ENCODE measurements at regions not wholly inside any gene's neighbourhood (a gene's known extent, or its start where the extent isn't known, plus 50 kb on each side); places are given as distances from the start of the nearest gene placed in this dataset.

DNA sequence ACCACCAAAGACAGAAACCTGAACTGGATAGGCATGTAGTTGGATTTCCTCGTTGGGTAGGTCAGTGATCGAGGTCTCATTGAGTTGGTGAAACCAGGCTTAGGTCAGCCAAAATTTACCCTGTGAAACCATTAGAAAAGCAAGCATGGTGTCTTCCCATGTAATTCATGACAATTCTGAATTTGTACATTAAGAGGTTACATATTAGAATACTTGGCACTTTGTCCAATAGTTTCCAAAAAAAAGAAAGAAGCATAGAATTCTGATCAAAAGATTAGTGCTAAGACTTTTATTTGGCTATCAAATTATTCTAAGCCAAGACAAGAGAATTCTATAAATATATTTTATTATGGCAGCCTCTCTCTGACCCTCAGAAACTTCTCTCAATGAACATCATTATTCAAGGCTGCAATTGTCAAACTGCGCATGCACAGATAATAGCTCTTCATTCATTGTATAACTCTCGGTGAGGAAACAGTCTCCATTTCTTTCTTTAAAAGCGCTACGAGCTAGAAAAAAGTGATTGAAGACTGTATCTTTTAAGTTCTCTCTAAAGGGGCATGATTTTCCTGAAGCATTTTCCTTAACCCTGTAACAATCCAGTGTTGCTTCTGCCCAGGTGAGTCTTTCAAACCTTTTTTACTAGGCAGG lies 79.1 kb upstream of the MYCN start:
- no peaks in the 10 kb centered on the region for H3K4me1 Mint-ChIP-seq
- H3K4me3 Mint-ChIP-seq: no peak overlapping the region
- no peak overlapping the region for H3K27ac Mint-ChIP-seq
- ATAC-seq (no peak), DNase-seq (no peak)
- H3K36me3 Mint-ChIP-seq (ENCODE audit: low read depth): no peaks in the 10 kb centered on the region
- no peaks in the 10 kb centered on the region for H3K9me3 ChIP-seq (ENCODE audit: control insufficient read depth, low read length, poor library complexity, severe bottlenecking)
- H3K27me3 Mint-ChIP-seq: peaks cover 26% of the 10 kb centered on the region

DNA sequence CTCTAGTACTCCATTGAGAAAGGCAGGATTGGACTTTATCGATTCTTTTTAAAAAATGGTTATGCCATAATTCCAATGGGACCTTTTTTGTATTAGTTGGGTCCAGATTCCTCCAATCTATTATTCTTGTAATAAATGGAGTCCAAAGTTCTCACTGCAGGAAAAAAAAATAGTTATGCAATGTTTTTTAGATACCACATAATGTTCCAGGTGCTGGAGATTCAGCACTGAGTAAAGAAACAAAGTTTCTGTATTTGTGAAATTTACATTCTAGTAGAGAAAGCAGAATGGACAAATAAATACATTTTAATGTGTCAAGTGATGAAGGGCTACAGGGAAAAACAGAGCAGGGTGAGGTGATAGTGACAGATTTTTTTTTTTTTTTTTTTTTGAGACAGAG lies 78.5 kb upstream of the MYCN start:
- H3K9me3 ChIP-seq (ENCODE audit: control insufficient read depth, low read length, poor library complexity, severe bottlenecking): no peaks in the 10 kb centered on the region
- H3K36me3 Mint-ChIP-seq (ENCODE audit: low read depth): no peaks in the 10 kb centered on the region
- ATAC-seq (no peak), DNase-seq (no peak)
- H3K27ac Mint-ChIP-seq: no peak overlapping the region
- H3K4me3 Mint-ChIP-seq: no peak overlapping the region
- H3K27me3 Mint-ChIP-seq: peaks cover 26% of the 10 kb centered on the region
- H3K4me1 Mint-ChIP-seq: no peaks in the 10 kb centered on the region

DNA sequence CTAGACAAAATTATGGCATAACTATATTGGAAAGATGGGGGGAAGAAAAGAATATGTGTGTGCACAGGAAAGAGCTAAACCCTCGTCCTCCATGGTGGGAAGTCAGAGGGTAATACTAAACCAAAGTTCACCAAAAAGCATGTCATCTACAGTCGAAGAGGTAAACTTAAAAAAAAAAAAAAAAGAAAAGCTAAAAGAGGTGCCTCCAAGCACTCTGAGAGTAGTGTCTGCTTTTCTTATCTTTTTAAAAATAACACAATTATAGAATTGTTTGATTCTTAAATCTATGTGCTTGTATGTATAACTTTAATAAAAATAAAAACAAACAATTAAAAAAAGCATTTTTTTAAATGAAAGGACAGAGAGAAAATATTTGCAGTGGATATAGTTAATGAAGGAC lies 77.3 kb upstream of the MYCN start:
- ATAC-seq (no peak), DNase-seq (no peak)
- peaks cover 25% of the 10 kb centered on the region for H3K27me3 Mint-ChIP-seq
- no peak overlapping the region for H3K4me3 Mint-ChIP-seq
- H3K9me3 ChIP-seq (ENCODE audit: control insufficient read depth, low read length, poor library complexity, severe bottlenecking): no peaks in the 10 kb centered on the region
- no peaks in the 10 kb centered on the region for H3K36me3 Mint-ChIP-seq (ENCODE audit: low read depth)
- no peaks in the 10 kb centered on the region for H3K4me1 Mint-ChIP-seq
- H3K27ac Mint-ChIP-seq: no peak overlapping the region

DNA sequence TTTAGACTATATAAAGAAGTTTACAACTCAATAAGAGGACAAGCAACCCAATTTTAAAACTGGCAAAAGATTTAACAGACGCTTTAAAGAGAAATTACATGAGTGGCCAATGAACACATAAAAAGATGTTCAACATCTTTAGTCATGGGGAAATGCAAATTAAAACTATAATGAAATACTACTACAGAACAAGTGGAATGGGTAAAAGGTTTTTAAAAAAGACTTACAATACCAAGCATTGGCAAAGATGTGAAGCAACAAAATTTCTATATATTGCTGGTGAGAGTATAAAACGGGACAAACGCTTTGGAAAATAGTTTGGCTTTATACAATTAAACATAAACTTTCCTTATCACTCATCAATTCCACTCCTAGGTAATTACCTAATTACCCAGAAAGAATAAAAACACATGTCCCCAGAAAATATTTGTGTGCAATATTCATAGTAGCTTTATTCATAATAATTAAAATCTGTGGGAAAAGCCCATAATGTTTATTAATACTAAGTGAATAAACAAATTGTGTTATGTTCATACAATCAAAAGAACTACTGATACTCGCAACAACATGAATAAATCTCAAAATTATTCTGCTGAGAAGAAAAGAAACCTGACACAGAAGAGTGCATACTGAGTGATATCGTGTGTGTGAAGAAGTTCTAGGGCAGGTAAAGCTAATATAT lies 76.7 kb upstream of the MYCN start:
- H3K36me3 Mint-ChIP-seq (ENCODE audit: low read depth): no peaks in the 10 kb centered on the region
- no peak for ATAC-seq
- no peaks in the 10 kb centered on the region for H3K9me3 ChIP-seq (ENCODE audit: control insufficient read depth, low read length, poor library complexity, severe bottlenecking)
- H3K27me3 Mint-ChIP-seq: peaks cover 19% of the 10 kb centered on the region
- no peak overlapping the region for H3K27ac Mint-ChIP-seq
- no peak for DNase-seq
- H3K4me3 Mint-ChIP-seq: no peak overlapping the region
- H3K4me1 Mint-ChIP-seq: no peaks in the 10 kb centered on the region

DNA sequence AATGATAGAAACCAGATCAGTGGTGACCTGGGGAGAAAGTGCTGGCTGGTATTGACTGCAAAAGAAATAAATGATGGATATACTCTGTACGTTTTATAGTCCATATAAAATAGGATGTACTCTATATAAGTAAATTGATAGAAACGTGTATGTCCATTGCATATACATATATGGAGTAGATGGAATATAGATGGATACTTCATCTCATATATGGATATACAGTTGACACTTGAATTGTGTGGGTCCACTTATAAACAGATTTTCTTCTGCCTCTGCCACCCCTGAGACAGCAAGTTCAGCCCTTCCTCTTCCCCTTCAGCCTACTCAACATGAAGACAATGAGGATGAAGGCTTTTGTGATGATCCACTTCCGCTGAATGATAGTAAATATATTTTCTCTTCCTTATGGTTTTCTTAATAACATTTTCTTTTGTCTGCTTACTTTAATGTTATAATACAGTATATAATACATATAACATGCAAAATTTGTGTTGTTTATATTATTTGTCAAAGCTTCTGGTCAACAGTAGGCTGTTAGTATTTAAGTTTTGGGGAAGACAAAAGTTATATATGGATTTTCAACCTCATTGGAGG lies 76.1 kb upstream of the MYCN start:
- no peak overlapping the region for H3K4me3 Mint-ChIP-seq
- DNase-seq: no peak
- no peaks in the 10 kb centered on the region for H3K9me3 ChIP-seq (ENCODE audit: control insufficient read depth, low read length, poor library complexity, severe bottlenecking)
- H3K4me1 Mint-ChIP-seq: no peaks in the 10 kb centered on the region
- peaks cover 13% of the 10 kb centered on the region for H3K27me3 Mint-ChIP-seq
- H3K36me3 Mint-ChIP-seq (ENCODE audit: low read depth): no peaks in the 10 kb centered on the region
- no peak for ATAC-seq
- H3K27ac Mint-ChIP-seq: no peak overlapping the region

DNA sequence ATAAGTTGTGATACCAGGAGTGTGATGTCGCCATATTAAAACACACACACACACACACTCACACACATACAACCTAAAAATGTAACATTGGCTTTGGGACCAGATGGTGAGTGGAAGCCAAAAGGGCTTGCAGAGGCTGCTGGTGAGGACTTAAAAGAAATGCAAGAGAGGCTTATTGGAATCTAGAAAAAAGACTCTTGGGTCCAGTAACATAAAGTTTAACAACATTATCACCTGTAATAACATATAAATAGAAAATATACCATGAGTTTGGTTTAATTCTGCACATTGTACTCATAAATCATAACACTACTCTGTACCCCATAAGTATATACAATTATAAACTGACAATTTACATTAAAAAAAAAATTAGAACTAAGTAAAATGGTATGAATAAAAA lies 74.4 kb upstream of the MYCN start:
- Mint-ChIP-seq H3K4me3 (no peak overlapping the region), H3K27ac (no peak overlapping the region), H3K4me1 (no peaks in the 10 kb centered on the region), H3K36me3 (ENCODE audit: low read depth) (no peaks in the 10 kb centered on the region), H3K27me3 (peaks cover 13% of the 10 kb centered on the region)
- ATAC-seq (no peak), DNase-seq (no peak)
- H3K9me3 ChIP-seq (ENCODE audit: control insufficient read depth, low read length, poor library complexity, severe bottlenecking): no peaks in the 10 kb centered on the region

DNA sequence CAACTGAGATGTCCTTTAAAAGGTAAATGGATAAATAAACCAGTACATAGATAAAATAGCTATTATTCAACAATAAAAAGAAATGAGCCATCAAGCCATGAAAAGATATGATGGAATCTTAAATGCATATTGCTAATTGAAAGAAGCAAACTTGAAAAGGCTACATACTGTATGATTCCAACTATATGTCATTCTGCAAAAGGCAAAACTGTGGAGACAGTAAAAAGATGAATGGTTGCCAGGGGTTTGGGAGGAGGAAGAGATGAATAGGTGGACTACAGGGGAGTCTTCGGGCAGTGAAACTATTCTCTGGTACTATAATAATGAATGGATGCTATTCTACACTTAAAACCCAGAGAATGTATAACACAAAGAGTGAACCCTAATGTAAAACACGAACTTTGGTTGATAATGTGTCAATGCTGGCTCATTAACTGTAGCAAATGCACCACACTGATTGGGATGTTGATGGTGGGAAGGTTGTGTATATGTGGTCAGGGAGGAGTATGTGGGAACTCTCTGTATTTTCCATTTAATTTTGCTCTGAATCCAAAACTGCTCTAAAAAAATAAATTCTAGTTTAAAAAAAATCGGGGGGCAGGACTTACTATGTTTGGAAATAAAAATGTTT lies 73.7 kb upstream of the MYCN start:
- ATAC-seq (no peak), DNase-seq (no peak)
- no peaks in the 10 kb centered on the region for H3K36me3 Mint-ChIP-seq (ENCODE audit: low read depth)
- no peak overlapping the region for H3K4me3 Mint-ChIP-seq
- H3K27me3 Mint-ChIP-seq: peaks cover 12% of the 10 kb centered on the region
- H3K27ac Mint-ChIP-seq: no peak overlapping the region
- no peaks in the 10 kb centered on the region for H3K9me3 ChIP-seq (ENCODE audit: control insufficient read depth, low read length, poor library complexity, severe bottlenecking)
- H3K4me1 Mint-ChIP-seq: no peaks in the 10 kb centered on the region

DNA sequence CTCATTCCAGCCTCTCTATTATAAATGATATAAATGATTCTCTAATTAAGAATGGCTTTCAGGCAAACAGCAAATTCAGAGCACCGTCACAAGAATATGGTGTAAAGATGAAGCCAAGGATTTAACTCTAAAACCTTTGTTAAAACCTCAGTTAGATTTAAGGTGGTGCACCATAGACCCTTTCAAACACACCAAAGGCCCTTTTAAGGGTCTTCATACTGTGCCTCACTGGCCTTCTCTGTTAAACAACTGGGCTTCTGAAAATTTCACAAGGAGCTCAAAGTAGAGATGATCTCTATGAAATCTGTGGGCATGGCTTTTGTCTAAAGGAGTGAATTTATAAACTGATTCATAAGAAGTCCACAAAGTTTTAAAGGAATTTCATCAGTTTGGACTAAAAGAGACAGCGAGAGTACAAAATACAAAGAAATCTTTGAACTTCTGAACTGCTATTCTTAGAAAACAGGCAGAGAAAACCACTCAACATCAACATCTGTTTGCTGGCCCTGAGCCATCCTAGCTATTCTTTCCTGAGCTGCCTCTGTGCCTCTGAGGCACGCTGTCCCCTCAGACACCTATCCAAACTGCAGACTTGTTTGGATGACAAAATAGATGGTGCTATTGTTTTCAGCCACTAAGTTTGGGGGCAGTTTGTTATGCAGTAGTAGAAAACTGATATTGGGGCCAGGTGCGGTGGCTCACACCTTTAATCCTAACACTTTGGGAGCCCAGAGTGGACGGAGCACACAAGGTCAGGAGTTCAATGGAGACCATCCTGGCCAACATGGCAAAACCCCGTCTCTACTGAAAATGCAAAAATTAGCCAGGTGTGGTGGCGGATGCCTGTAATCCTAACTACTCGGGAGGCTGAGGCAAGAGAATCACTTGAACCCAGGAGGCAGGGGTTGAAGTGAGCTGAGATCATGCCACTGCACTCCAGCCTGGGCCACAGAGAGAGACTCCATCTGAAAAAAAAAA lies 72.9 kb upstream of the MYCN start:
- Mint-ChIP-seq H3K4me1 (no peaks in the 10 kb centered on the region), H3K36me3 (ENCODE audit: low read depth) (no peaks in the 10 kb centered on the region), H3K4me3 (no peak overlapping the region), H3K27me3 (peaks cover 4% of the 10 kb centered on the region), H3K27ac (no peak overlapping the region)
- ATAC-seq (no peak), DNase-seq (no peak)
- H3K9me3 ChIP-seq (ENCODE audit: control insufficient read depth, low read length, poor library complexity, severe bottlenecking): no peaks in the 10 kb centered on the region

DNA sequence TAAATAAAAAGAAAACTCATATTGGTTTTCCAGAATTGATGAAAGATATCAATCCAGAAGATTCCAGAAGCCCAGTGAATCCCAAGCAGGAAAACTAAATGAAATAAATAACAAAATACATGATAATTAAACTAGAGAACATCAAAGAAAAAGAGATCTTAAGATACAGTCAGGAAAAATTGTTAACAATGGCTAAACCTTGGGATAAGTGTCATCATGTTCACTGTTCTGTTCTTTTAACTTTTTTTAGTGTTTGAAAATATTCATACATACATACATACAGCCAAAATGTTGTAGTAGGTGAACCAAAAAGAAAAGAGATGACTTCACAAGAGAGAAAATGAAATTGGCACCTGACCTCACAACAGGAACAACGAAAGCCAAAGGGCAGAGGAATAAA lies 72.2 kb upstream of the MYCN start:
- H3K4me3 Mint-ChIP-seq: no peak overlapping the region
- no peaks in the 10 kb centered on the region for H3K9me3 ChIP-seq (ENCODE audit: control insufficient read depth, low read length, poor library complexity, severe bottlenecking)
- no peaks in the 10 kb centered on the region for H3K36me3 Mint-ChIP-seq (ENCODE audit: low read depth)
- no peaks in the 10 kb centered on the region for H3K4me1 Mint-ChIP-seq
- DNase-seq (no peak), ATAC-seq (no peak)
- no peaks in the 10 kb centered on the region for H3K27me3 Mint-ChIP-seq
- H3K27ac Mint-ChIP-seq: no peak overlapping the region

DNA sequence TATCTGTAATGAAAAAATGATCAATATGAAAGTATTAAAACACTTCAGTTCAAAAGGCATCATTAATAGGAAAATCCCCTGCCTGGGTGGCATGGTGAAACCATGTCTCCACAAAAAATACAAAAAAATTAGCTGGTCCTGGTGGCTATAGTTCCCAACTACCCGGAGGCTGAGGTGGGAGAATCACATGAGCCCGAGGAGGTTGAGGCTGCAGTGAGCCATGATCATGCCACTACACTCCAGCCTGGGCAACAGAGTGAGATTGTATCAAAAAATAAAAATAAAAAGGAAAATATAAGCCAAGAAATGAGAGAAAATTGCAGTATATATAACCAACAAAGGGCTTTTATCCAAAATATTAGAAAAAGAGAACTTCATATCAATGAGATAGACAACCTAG lies 71.6 kb upstream of the MYCN start:
- Mint-ChIP-seq H3K4me1 (no peaks in the 10 kb centered on the region), H3K27ac (no peak overlapping the region), H3K36me3 (ENCODE audit: low read depth) (no peaks in the 10 kb centered on the region), H3K27me3 (no peaks in the 10 kb centered on the region), H3K4me3 (no peak overlapping the region)
- no peaks in the 10 kb centered on the region for H3K9me3 ChIP-seq (ENCODE audit: control insufficient read depth, low read length, poor library complexity, severe bottlenecking)
- DNase-seq (no peak), ATAC-seq (no peak)

DNA sequence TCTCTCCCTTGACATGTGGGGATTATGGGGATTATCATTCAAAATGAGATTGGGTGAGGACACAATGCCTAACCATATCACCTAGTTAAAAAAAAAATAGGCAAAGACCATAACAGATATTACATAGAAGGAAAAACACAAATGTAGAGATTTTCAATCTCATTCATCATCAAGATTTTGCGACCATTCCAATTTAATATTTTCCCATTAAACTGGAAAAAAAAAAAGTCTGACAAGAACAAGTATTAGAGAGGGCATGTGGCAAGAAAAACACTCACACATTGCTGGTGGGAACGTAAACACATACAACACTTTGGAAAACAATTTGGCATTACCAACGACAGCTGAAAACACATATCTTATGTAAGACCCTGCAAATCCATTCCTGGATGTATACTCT lies 71.0 kb upstream of the MYCN start:
- H3K36me3 Mint-ChIP-seq (ENCODE audit: low read depth): no peaks in the 10 kb centered on the region
- no peak overlapping the region for H3K4me3 Mint-ChIP-seq
- no peak overlapping the region for H3K27ac Mint-ChIP-seq
- no peaks in the 10 kb centered on the region for H3K4me1 Mint-ChIP-seq
- no peaks in the 10 kb centered on the region for H3K9me3 ChIP-seq (ENCODE audit: control insufficient read depth, low read length, poor library complexity, severe bottlenecking)
- DNase-seq (no peak), ATAC-seq (no peak)
- H3K27me3 Mint-ChIP-seq: peaks cover 2% of the 10 kb centered on the region

DNA sequence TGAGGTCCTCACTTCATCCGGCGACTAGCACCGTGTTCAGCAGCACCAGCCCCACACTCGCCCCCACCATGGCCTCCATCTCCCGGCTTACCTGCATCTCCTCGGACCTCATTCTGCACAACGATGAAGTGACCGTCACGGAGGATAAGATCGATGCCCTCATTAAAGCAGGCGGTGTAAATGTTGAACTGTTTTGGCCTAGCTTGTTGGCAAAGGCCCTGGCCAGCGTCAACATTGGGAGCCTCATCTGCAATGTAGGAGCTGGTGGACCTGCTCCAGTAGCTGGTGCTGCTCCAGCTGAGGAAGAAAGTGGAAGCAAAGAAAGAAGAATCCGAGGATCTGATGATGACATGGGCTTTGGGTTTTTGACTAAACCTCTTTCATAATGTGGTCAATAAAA lies 70.5 kb upstream of the MYCN start:
- H3K4me3 Mint-ChIP-seq: no peak overlapping the region
- no peaks in the 10 kb centered on the region for H3K9me3 ChIP-seq (ENCODE audit: control insufficient read depth, low read length, poor library complexity, severe bottlenecking)
- DNase-seq (no peak), ATAC-seq (no peak)
- peaks cover 7% of the 10 kb centered on the region for H3K27me3 Mint-ChIP-seq
- H3K36me3 Mint-ChIP-seq (ENCODE audit: low read depth): no peaks in the 10 kb centered on the region
- H3K27ac Mint-ChIP-seq: no peak overlapping the region
- H3K4me1 Mint-ChIP-seq: no peaks in the 10 kb centered on the region

DNA sequence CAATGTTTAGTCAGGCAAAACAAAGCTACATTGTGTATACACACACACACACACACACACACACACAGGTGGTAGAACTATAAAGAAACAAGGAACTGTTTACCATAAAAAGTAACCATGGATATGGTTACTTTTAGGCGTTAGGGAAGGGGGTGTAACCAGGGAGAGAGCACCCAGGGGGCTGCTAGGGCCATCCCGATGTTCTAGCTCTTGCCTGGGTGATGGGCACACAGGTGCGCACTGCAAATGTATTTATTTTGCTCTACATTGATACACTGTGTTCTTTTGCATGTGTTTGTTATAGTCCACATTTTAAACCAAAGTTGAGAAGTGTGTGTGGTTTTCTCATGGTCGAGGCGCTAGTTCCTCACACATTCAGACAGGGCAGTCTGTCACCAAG lies 69.8 kb upstream of the MYCN start:
- Mint-ChIP-seq H3K27ac (no peak overlapping the region), H3K4me3 (no peak overlapping the region), H3K36me3 (ENCODE audit: low read depth) (no peaks in the 10 kb centered on the region), H3K27me3 (peaks cover 9% of the 10 kb centered on the region), H3K4me1 (no peaks in the 10 kb centered on the region)
- DNase-seq: no peak
- ATAC-seq: no peak
- H3K9me3 ChIP-seq (ENCODE audit: control insufficient read depth, low read length, poor library complexity, severe bottlenecking): no peaks in the 10 kb centered on the region
